K562 (cell line): ENCODE measurements at regions not wholly inside any gene's neighbourhood (a gene's known extent, or its start where the extent isn't known, plus 50 kb on each side); places are given as distances from the start of the nearest gene placed in this dataset.

Experiments used
- ATAC-seq: fragments of 200-7000 bp; cut with Tn5 transposase; 3 replicates; pipeline ENCODE4 v1.9.1; 2020; ENCODE audit warnings: moderate library complexity
- BruUV-seq: library from RNA; stranded (reverse); fragments of 400-500 nt; replicated peaks from 2 replicates; lab custom pipeline; 2021; lab: Mats Ljungman, UMichigan
- CTCF ChIA-PET: fragments of 300-600 bp; formaldehyde crosslinking; extraction: SDS; loops from one replicate; lab custom pipeline; 2021; ENCODE audit warnings: low intra/inter-chr PET ratio; lab: Yijun Ruan, JAX
- POLR2A ChIA-PET: fragments of 300-600, 350-650 bp; sonication (Branson Sonifier 250); formaldehyde crosslinking; extraction: SDS; loops from one replicate; lab custom pipeline; 2021; ENCODE audit warnings: antibody characterized with exemption, inconsistent platforms; lab: Yijun Ruan, JAX
- DNase-seq, 4 experiments: peaks; one replicate each; pipeline versions ENCODE4 v3.0.0 to v3.0.0-alpha.2; 2011 to 2018; ENCODE audit warnings: low spot score in 3 of 4, mixed read lengths in 3 of 4; ENCODE audit errors: extremely low read depth in 1 of 4
- FAIRE-seq: peaks from 2 replicates; lab custom pipeline; 2011; peaks lifted over from hg19 to GRCh38; lab: Jason Lieb, UNC
- H2AFZ ChIP-seq: 2 replicates; pipeline ENCODE4 v1.6.0; 2011; ENCODE audit warnings: low read depth, low read length, control low read depth, inconsistent platforms
- H3K27ac ChIP-seq: fragments of 200-600 bp; 3 replicates; pipeline ENCODE4 v1.8.0; 2011; ENCODE audit warnings: low read depth, mild to moderate bottlenecking, control low read depth, inconsistent platforms, low read length, moderate library complexity, mixed read lengths; ENCODE audit errors: extremely low read depth
- H3K27me3 ChIP-seq, 2 experiments: fragments of 300-600 bp in 1 of 2; 2 replicates in 1 of 2; 3 replicates in 1 of 2; pipeline versions ENCODE4 v1.6.0 to v1.8.0; 2011; ENCODE audit warnings: inconsistent platforms in 2 of 2, low read length in 2 of 2, mild to moderate bottlenecking in 1 of 2, mixed read lengths in 1 of 2, moderate library complexity in 1 of 2; ENCODE audit not compliant: control insufficient read depth in 2 of 2, insufficient read depth in 2 of 2
- H3K36me3 ChIP-seq: fragments of 300-600 bp; 3 replicates; pipeline ENCODE4 v1.8.0; 2011; ENCODE audit warnings: mild to moderate bottlenecking, low read length, inconsistent platforms; ENCODE audit not compliant: control insufficient read depth, insufficient read depth
- H3K4me1 ChIP-seq, 2 experiments: fragments of 200-600 bp in 1 of 2; replicated peaks in 1 of 2; 2 replicates in 1 of 2; 3 replicates in 1 of 2; pipeline versions ENCODE4 v1.5.1 to v1.8.0; 2011; ENCODE audit warnings: inconsistent platforms in 2 of 2, low read length in 2 of 2, mild to moderate bottlenecking in 1 of 2, mixed read lengths in 1 of 2, moderate library complexity in 1 of 2; ENCODE audit not compliant: control insufficient read depth in 2 of 2, insufficient read depth in 2 of 2
- H3K4me2 ChIP-seq: 2 replicates; pipeline ENCODE4 v1.6.1; 2011; ENCODE audit warnings: low read length, control low read depth, inconsistent platforms, mixed read lengths; ENCODE audit not compliant: insufficient read depth
- H3K4me3 ChIP-seq: fragments of 200-600 bp; sonication (generic), shearing (Covaris generic); 2 replicates; pipeline ENCODE4 v1.5.1; 2016; ENCODE audit warnings: control low read depth, inconsistent platforms
- H3K79me2 ChIP-seq: fragments of 200-600 bp; 3 replicates; pipeline ENCODE4 v1.8.0; 2011; ENCODE audit warnings: low read length, inconsistent platforms; ENCODE audit not compliant: control insufficient read depth, insufficient read depth
- H3K9ac ChIP-seq, 2 experiments: 2 replicates each; pipeline versions ENCODE4 v1.6.0 to v1.6.1; 2011; ENCODE audit warnings: low read depth in 2 of 2, low read length in 2 of 2, control low read depth in 1 of 2, inconsistent platforms in 1 of 2, mild to moderate bottlenecking in 1 of 2, mixed read lengths in 1 of 2; ENCODE audit not compliant: insufficient read depth in 1 of 2
- H3K9me1 ChIP-seq: one replicate; pipeline ENCODE4 v1.6.0; 2011; ENCODE audit warnings: inconsistent platforms, mild to moderate bottlenecking, low read length, moderate library complexity; ENCODE audit not compliant: control insufficient read depth, insufficient read depth
- H3K9me3 ChIP-seq: replicated peaks from 2 replicates; pipeline ENCODE4 v1.5.1; 2011; ENCODE audit warnings: low read depth, low read length, inconsistent platforms; ENCODE audit not compliant: control insufficient read depth, insufficient read depth
- H4K20me1 ChIP-seq: replicated peaks from 2 replicates; pipeline ENCODE4 v1.6.1; 2011; ENCODE audit warnings: low read length, inconsistent platforms, mixed read lengths; ENCODE audit not compliant: control insufficient read depth, insufficient read depth
- CCNT2 ChIP-seq: IDR thresholded peaks from 2 replicates; pipeline ENCODE4 v1.6.1; 2011; ENCODE audit warnings: borderline replicate concordance, low read depth, mild to moderate bottlenecking, moderate library complexity, mixed read lengths, low read length; ENCODE audit not compliant: insufficient read length; ENCODE audit errors: extremely low read depth
- DEAF1 ChIP-seq: fragments of 450-650 bp; formaldehyde crosslinking; IDR thresholded peaks from 2 replicates; pipeline ENCODE4 v1.4.0; 2020; ENCODE audit warnings: mild to moderate bottlenecking, moderate library complexity
- SRSF3 ChIP-seq: fragments of 200-400 bp; formaldehyde crosslinking; IDR thresholded peaks from 2 replicates; pipeline ENCODE4 v1.6.1; 2016; ENCODE audit warnings: mild to moderate bottlenecking, low read length, moderate library complexity; ENCODE audit not compliant: insufficient read depth
- SUPT5H ChIP-seq: fragments of 450-650 bp; IDR thresholded peaks from 2 replicates; pipeline ENCODE4 v1.6.1; 2016
- WHSC1 ChIP-seq: IDR thresholded peaks from one replicate; pipeline ENCODE4 v1.6.1; 2012; ENCODE audit warnings: low read length, control low read depth, inconsistent platforms
- ZBTB43 ChIP-seq: sonication (generic); formaldehyde crosslinking; IDR thresholded peaks from 2 replicates; pipeline ENCODE4 v1.8.0; 2023; ENCODE audit warnings: mild to moderate bottlenecking, missing genetic modification reagents
- ZBTB49 ChIP-seq: sonication (generic); formaldehyde crosslinking; IDR thresholded peaks from 2 replicates; pipeline ENCODE4 v1.8.0; 2022; ENCODE audit warnings: missing genetic modification reagents, mild to moderate bottlenecking, borderline replicate concordance
- ZFP30 ChIP-seq: fragments of 250-450 bp; sonication (Bioruptor Pico); IDR thresholded peaks from 2 replicates; pipeline ENCODE4 v1.8.0; 2022; ENCODE audit warnings: moderate library complexity, mild to moderate bottlenecking, inconsistent platforms, borderline replicate concordance
- ZNF592 ChIP-seq: fragments of 450-650 bp; IDR thresholded peaks from 2 replicates; pipeline ENCODE4 v1.6.1; 2017; ENCODE audit warnings: antibody characterized with exemption, mild to moderate bottlenecking
- WGBS: fragments of 100-300 bp; shearing (Covaris generic); methylation state at CpG from one replicate; pipeline ENCODE4 v1.1.6; 2016; ENCODE audit warnings: low coverage, mixed read lengths; ENCODE audit not compliant: insufficient coverage; ENCODE audit errors: missing lambda C conversion rate; 5-methylcytosine and 5-hydroxymethylcytosine counted together
- in situ Hi-C: fragments of 300-500 bp; cut with MboI; formaldehyde crosslinking; loops from 4 replicates; pipeline ENCODE4 v1.15.0; 2018; ENCODE audit warnings: inconsistent platforms, mixed read lengths
- intact Hi-C: fragments of 100-400 bp; cut with micrococcal nuclease; formaldehyde crosslinking; loops from 2 replicates; pipeline ENCODE4 v1.14.2; 2022

- TF ChIP-seq DEAF1 (CRISPR knock-in tag), result no peak
- no peak for TF ChIP-seq ZFP30 (CRISPR knock-in tag)
- no peak for TF ChIP-seq ZBTB43 (CRISPR knock-in tag)
- TF ChIP-seq ZBTB49 (CRISPR knock-in tag), result no peak
- TF ChIP-seq SRSF3, result no peak
Observed at GRCh38 chr11:38302564-38302963, 1704.5 kb upstream of the RAG2 start (continued).

GRCh38 chr11:38300570-38300969 lies 1702.5 kb upstream of the RAG2 start:
- intact Hi-C loops (no loop called here), in situ Hi-C loops (no loop called here)
- Histone ChIP-seq H3K9ac (no peak overlapping the region), H3K27ac (no peak overlapping the region), H3K9me1 (no peaks in the 10 kb centered on the region), H3K4me3 (no peak overlapping the region), H4K20me1 (no peaks in the 10 kb centered on the region), H3K79me2 (no peaks in the 10 kb centered on the region), H3K9me3 (0 out of 2 replicates have a peak, but pooled peaks cover 1% of the 10 kb centered on the region), H3K4me2 (no peak overlapping the region), H2AFZ (no peak overlapping the region), H3K27me3 (no peaks in the 10 kb centered on the region), H3K36me3 (no peaks in the 10 kb centered on the region), H3K4me1 (no peaks in the 10 kb centered on the region)
- no TSS peak for BruUV-seq
- ATAC-seq (no peak), FAIRE-seq (no peak), DNase-seq (no peak)
- 70% methylated on average over 2 of the region's 2 CpGs for WGBS
- ChIA-PET CTCF (no interaction called here), POLR2A (no interaction called here)
- TF ChIP-seq CCNT2 (no peak), WHSC1 (no peak), SUPT5H (no peak), SRSF3 (no peak), ZNF592 (no peak)
